ENCODE measurements at regions not wholly inside any gene's neighbourhood (a gene's known extent, or its start where the extent isn't known, plus 50 kb on each side); places are given as distances from the start of the nearest gene placed in this dataset.
A peak's percentile ranks its signal among the peaks of the same experiment; 100 is the strongest.

DNA sequence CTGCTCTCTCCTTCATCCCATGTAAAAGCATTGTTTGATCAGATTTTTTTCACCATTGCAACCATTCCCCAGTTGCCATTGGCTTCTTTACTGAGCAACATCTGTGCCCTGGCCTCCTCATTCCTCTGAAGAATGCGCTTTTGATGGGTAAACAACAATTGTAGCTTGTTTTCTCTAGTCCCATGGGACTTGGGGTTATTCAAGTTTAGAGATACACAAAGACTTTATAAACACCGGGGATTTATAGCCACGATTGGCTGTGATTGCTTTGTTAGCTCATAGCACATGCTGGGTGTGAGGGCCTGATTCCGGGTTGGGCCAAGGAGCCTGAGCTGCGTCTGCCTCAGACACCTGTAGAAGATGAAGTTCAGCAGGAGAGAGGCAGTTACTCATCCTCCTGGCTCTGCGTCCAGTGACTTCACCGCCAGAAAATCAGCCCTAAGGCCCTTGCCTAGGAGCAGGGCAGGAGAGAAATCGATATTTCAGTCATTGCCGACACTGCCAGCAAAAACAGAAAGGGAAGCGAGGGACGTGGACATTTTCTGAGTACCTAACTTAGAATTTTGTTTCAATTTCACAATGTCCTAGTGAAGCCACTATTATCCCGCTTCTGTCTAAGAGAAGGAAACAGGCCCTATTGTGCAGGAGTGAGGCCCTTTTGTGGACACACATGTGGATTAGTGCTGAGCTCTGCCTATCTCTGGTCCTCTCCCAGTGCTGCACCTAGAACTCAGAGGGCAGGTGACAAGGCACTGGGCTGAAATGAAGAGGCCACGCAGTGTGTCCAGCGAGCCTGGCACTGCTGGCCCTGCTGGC lies 159.8 kb upstream of the USP24 start:
- no peak for DNase-seq

DNA sequence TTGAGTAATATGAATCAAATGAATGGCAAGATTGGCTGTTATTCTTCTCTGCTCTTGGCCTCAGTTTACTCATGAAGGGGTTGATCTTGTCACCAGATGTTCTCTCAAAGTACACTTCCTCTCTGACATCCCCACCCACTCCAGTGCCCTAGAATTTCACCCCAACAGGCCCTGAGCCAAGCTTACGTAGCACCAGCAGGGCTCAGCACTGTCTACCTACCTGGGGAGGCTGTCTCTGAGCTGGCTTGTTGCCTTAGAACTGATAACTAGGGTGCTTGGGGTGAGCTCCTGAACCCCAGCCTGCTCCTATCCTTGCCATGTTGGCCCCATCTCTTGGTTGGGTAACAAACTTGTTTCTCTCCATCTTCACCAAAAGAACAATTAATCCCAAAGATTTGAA lies 159.1 kb upstream of the USP24 start:
- DNase-seq: no peak

DNA sequence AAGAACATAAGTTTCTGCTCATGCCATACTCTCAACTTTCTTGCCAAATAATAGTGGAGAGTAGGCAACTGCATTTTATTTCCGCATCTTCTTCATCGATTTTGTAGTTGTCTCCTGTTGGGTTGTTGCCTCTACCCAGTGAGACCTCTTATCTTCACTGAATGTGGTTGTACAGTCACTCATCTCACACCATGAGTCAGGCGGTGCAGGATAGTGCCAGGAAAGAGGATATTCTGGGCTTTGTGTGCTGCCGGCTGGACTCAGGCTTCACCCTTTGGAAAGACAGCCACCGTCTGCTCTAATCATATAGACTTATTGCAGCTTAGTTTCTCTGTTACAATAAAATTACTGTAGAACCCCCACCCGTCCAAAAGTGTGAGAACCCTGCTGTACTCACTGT lies 154.3 kb upstream of the USP24 start:
- no peak for DNase-seq

DNA sequence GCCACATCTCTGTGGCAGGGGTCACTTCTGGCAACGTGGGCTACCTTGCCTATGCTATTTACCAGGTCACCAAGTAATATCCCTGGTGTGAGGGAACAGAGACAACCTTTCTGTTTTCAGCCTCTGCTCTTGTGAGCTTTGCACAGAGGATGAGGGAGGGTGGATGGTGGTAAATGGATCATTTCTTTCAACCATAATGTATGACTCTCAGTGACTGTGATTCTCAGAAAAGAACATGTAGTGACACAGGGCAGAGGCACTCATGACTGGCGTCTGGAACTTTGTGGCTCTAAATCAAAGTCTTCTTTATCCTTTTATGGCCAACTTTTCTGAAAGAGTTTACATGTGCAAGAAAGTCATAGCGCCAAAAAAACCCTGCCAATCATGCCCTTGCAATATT lies 153.5 kb upstream of the USP24 start:
- no peak for DNase-seq

DNA sequence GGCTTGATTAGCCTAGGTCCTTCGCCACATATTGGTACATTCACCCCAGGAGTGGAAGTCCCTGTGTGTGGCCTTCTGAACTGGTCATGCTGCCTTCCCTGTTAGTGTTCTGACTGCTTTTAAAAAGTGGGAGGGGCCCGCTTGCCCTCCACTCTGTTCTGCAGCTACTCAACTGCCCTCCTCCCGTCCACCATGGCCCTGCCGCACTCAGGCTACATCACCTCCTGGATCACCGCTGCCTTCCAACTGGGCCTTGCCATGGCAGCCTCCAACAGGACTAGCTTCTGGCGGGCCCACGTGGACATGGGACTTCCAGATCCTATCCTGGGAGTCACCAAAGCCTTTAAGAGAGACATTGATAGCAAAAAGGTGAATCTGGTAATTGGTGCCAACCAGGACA lies 152.1 kb upstream of the USP24 start:
- DNase-seq: no peak

DNA sequence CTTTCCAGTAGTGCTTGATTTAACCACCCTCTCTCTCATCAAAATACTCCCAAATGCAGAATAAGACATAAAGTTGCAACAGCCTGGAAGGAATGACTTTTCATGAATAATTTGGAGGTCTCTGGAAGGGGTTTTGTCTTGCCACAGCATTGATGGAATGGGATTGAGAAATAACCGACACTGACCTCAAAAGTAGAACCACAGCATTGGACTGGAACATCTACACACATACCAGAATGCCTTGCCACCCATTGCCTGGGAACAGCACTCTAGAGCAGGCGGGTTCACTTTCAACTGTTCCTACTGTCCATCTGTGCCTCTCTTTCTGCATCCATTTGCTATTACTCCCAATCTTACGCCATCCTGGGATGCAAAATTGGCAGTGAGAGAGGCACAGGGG lies 149.1 kb upstream of the USP24 start:
- DNase-seq: no peak

DNA sequence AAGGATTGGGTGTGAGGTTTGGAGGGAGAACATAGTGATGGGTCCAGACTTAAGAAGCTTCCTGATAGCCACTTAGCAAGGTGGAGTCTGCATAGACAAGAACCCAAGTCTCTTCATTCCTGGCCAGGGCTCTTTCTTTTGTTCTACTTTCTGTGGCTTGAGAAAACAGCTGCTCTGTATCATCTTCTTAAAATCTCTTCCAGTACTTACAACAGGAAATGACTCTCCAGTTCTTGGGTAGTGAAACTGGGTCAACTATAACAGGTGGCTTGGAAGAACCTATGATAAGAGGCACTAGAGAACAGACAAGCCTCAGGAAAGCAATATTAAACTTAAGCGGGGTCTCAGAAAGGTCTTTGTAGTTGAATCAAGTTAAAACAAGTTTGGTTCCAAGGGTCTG lies 148.1 kb upstream of the USP24 start:
- DNase-seq: no peak

DNA sequence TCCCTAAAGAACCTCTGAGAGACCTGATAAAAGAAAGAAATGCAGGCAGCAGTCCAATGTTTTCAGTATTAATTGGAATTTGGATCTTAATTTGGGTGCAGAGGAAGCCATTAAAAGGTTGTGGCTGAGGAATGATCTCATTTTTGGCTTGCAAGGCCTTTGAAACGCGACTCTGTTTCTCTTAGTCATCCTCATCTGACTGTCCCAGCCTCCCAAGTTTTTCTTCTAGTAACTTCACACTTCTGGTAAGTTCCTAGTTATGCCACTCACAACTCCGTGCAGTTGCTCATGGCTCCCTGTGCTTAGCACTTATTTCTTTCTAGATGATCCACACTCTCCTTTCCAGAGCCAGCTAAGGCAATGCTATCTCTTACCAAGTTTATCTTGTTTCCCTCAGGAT lies 147.4 kb upstream of the USP24 start:
- DNase-seq: no peak

DNA sequence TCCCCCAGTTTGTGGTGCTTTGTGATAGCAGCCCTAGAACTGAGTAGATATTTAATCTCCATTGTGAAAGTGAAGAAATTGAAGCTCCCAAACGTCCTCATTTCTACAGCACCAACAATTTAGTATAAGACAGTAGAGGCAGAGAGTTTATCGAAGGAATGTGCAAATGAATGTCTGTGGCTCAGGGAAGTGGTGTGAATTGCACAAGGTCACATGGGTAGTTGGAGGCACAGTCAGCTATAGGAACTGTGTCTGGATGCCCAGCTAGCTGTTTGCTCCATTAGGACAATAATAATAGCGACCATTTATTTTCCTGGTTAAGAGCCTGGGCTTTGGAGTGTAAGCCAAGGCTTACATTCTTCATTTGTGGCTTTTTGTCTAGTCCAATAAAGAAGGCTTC lies 144.4 kb upstream of the USP24 start:
- no peak for DNase-seq

DNA sequence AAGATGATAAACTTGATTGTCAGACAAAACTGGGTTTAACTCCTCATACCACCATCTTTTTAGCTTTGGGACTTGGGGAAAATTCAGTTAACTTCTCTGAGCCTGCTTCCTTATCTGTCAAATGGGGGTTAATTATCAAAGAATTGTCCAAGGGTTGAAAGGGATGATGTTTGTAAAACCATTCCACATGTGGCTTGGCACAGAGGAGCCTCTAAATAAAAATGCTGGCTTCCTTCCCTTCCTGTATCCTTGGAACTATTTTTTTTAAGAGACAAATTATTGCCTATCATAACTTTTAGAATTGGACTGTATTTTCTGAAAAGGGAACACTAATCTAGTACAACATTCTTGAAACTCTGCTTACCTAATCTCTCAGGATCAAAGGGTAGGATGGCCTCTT lies 143.4 kb upstream of the USP24 start:
- DNase-seq: no peak

DNA sequence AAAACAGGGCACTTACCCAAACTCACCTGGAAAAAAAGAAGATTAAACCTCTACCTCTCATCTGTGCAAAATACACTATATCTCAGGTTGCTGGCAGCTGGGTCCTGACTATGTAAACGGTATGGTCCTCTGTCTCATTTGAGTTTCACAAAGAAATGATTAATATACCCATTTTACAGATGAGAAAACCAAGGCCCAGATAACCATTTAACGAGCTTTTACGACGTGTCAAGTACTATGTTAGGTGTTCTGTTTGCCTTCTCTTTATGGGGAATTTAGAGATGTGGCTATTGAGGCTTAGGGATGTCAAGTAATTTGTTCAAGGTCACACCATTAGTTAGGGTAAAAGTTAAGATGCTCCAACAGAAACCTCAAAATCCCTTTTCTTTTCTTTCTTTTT lies 140.4 kb upstream of the USP24 start:
- DNase-seq: no peak

DNA sequence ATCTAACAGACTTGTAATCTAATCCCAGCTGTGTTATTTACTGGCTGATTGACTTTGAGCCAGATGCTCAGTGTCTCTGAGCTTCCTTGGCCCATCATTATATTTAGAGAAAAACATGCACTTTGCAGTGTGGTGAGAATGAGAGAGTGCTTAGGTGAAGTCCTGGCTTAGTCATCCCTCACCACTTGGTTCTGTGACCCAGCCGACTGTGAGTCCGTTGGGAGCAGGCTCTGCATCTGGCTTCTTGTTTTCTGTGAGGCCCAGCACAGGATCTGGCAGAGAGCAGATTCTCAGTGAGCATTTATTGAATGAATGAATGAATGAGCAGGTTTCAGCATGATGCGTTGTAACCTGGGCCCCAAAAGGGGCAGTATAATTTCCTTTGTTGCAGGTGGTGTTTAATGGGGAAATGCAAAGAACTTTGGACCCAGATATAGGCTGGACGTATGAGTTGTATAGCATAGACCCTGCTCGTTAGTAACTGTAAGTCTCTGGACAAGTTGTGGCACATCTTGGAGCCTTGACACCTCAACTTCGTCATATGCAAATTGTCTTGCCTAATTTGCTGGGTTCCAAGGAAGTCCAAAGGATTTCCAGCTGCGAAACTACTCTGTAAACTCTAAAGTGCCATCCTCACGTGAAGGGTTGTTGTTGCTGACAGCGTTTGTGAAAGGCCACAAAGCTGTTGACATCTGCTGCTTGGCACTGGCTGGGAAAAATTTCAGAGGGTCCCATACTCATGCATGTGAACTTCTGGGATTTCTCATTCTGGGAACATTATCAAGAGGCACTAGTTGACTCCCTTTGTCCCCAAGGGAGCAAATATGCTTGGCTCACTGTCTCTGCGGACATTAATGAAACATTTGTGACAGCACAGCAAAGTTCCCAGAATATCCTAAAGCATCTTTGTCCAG lies 138.8 kb upstream of the USP24 start:
- DNase-seq: no peak

DNA sequence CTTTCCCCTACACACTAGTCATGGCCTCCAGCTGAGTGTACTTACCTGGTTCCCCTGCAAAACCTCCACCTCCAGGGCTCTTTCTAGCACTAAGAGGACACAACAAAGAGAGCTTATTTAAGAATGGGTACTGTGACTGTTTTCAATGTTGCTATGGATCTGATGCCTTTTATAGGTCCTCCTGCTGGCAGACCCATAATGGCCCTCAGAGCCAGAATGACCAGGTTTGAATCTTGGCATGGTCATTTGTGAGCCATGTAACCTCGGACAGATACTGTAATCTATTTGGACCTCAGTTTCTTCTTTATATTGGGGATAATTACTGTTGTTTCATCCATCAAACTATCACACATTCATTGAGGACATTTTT lies 137.6 kb upstream of the USP24 start:
- DNase-seq: peak; percentile 56 to 92

DNA sequence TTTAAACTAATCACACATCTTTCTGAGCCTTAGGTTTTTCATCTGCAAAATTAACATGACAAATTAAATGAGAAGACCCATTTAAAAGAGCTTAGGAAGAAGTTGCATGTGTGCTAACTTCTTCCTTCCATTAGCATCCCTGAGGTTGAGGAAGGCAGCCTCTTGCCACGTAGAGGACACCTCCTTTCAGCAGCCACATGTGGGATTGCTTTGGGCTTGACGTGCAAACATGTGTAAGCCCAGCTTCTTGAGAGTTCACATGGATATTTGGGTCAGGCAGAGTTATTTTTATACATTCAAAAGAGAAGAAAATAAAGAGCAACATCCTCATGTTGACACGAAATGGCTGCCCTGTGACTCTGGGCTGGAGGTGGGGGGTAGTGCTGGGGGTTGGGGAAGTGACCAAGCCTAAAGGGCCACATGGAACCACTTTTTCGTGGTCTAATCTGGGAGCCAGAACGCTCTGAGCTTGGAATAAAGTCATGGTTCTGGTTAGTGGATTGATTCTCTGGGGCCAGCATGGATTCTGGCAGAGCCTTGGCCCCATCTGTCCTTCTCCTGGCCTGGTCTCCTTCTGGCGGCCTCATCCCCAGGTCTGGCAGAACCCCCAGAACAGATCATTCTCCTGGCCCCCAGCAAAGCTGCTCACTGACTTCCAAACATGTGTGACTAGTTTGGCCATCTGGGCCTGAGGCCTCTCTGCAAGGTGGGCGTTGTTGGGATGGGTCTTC lies 137.1 kb upstream of the USP24 start:
- DNase-seq: peak; percentile 69 to 97

DNA sequence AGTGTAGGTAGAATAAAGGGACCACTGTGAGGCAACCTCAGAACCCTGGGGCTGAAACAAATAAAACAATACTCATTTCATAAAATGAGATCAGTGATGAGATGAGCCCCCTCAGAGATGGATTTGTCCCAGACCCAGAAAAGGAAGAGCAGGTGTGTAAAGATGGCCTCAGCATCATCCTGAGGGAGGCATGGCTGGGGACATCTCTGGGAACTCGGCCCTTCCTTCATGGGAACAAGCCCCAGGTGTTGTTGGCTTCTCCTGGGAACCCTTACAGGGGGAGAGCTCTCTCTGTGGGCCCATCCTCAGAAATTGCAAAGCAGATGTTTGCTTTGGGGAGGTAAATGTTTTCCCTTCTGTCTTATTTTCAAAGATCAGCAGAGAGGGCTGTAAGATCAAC lies 133.2 kb upstream of the USP24 start:
- no peak for DNase-seq

DNA sequence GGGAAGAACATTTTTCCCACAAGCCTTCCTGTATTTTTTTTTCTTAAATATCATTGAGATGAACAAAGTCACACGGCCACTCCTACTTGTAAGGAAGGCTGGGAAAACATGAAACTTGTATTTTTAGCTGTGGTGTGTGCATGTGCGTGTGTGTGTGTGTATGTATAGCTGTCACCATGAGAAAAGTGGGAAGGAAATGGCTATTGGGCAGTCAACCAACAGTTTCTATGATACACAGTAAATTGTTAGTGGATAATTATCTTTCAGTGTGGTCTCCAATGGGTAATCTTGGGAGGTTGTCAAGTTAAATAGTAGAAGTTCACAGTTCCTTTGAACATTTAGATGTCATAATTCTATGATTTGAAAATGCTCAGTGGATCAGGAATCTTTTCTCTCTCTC lies 132.7 kb upstream of the USP24 start:
- no peak for DNase-seq

DNA sequence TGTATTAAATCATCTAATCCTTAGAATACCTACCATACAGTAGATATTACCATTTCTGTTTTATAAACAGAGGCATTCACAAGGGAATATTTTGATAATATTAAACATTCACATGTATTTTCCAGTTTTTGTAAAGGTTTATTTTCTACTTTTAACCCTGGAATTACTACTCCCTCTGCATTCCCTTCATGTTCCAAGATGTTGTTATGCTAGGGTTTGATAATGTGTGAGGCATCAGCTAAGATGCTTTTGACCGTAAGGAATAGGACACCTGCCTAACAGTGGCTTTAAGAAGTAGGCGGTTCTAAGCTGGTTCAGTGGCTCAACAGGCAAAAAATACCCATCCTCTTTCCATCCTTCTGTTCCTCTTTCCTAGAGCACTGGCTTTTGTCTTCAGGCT lies 131.9 kb upstream of the USP24 start:
- no peak for DNase-seq

DNA sequence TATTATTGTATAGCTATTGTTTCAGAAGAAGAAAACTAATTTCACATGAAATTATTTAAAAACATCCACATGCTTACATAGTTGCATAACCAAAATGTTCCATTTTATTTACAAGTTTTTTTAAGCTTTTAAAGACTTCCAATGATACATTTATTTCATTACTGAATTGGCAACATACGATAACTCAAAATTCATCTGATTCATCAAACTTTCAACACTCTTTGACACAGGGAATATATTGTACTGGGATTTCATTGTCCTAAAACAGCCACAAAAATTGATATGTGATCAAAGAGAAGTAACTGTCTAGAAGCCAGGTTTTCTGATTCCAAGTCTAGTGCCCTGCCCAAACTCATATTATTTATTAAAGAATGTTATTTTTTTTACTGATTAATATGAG lies 131.4 kb upstream of the USP24 start:
- DNase-seq: no peak

DNA sequence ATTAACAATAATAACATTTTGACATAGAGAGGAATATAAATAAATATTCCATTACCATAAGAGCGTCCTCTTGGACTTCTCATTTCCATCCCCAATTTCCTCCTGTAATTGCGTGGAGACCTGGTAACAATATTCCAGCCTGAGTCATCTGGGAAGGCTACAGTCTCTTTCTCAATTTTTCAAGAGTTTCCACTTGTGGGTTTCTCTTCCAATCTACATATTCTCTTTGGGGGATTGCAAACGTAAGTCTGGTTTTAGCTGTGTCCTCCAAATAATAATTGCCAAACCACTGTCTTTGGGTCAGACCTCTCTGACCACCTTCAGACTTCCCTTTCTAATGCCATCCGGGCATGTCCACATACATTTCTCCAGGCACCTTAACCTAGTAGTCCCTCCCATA lies 124.5 kb upstream of the USP24 start:
- no peak for DNase-seq

DNA sequence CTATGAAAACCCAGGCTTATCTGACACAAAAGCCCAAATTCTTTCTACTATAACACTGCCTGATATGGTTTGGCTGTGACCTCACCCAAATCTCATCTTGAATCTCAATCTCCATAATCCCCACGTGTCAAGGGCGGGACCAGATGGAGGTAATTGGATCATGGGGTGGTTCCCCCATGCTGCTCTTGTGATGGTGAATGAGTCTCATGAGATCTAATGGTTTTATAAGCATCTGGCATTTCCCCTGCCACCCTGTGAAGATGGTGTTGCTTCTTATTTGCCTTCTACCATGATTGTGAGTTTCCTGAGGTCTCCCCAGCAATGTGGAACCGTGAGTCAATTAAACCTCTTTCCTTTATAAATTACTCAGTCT lies 123.3 kb upstream of the USP24 start:
- no peak for DNase-seq

DNA sequence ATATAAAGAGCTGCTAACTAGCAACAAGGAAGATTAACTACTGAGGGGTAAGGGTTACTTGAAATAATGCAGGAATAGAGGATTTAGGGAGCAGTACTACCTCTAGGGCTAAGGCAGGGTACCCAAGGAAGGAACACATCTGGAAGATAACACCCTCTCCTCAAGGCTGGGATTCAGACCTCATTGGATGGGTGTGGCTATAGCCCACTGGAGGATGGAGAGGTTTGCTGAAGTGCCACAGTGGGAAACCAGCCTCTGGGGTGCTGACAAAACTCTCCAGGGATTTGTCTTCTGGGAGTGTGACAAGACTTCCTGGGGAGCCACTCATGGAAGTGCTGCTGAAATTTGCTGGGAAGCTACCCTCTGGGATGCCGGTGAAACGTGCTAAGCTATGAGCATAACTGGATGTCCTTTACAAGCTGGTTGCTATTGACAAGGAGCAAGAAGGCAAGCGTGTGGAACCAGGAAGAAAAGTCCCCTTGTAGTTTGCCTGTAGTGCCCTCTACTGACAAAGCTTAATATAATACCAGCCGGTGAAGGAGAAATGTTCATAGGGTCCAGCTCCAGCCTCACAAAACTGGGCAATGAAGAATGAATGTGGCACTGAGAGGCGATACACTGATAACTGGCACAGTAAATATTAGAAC lies 122.8 kb upstream of the USP24 start:
- DNase-seq: no peak

DNA sequence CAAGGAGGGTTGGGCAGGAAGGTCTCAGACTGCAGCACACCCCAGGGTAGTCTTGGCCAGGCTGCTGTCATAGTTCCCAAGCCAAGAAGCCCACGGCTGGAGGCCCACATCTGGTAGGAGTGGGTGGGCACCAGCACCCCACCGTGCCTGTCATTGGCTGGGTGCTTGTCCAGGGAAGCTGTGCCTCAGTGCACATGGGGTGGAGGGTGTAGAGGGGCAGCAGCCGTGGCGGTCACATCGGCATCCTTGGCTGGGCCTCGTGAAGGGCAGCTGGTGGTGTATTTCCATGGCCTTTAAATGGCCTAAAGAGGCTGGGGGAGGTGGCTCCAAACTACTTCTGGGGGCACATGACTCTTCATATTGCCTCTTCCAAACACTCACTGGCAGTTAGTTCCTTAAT lies 119.6 kb upstream of the USP24 start:
- no peak for DNase-seq

DNA sequence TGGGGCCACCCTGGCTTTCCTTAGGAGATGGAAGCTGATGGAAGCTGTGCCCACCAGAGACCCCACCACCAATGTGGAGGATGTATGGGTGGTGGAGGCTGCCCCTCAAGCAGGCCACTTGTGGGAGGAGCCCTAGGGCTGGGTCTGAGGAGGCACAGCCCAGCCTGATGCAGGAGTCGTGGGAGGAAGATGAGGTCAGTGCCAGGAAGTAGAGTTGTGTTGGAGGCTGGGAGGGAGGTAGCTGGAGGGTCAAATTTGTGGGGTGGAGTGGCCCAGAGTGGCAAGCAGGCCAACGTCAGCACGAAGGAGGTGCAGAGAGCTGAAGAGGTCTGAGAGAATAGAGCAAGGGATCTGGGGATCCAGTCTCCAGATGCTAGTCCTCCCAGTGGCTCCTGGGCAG lies 119.0 kb upstream of the USP24 start:
- DNase-seq: no peak

Measured in cerebellar nuclear complex (tissue), 1 donor.